GM23248 (cell line): ENCODE measurements at regions not wholly inside any gene's neighbourhood (a gene's known extent, or its start where the extent isn't known, plus 50 kb on each side); places are given as distances from the start of the nearest gene placed in this dataset.

ENCODE experiments used
- EZH2 ChIP-seq: fragments of 200-600 bp; sonication (generic); IDR thresholded peaks from 2 replicates; pipeline ENCODE4 v1.6.1; 2018; ENCODE audit warnings: antibody characterized with exemption, mild to moderate bottlenecking; ENCODE audit not compliant: insufficient read depth, poor library complexity, severe bottlenecking
- EZH2phosphoT487 ChIP-seq: fragments of 200-600 bp; sonication (generic); IDR thresholded peaks from 2 replicates; pipeline ENCODE4 v1.6.1; 2018; ENCODE audit warnings: antibody characterized with exemption, moderate library complexity, mild to moderate bottlenecking, low read depth; ENCODE audit not compliant: insufficient read depth

DNA sequence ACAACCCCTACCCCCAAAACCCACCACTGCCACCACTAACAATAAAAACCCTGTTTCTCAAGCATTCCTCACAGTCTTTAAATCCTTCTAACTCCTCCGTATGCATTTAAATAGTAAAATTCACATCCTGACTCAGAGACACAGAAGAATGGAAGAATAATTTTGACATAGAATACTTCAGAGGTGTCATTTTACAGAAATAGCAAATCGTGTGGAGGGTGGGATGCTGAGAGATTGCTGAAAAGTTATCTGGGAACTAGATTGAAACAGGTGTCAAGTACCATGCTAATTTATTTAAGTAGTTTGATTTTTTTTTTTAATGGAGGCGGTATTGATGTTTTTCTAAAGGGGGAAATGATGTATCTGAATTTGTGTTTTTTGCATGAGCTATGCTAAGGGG is 575.2 kb upstream of the TPK1 start:
- TF ChIP-seq EZH2phosphoT487 (no peak), EZH2 (no peak)
